ENCODE measurements at regions not wholly inside any gene's neighbourhood (a gene's known extent, or its start where the extent isn't known, plus 50 kb on each side); places are given as distances from the start of the nearest gene placed in this dataset.

- Histone ChIP-seq H3K9me3 (peaks cover 0 to 5% of the 10 kb centered on the region in 2 donors), H3K36me3 (no peaks in the 10 kb centered on the region), H3K4me1 (ENCODE audit: insufficient read depth) (no peaks in the 10 kb centered on the region), H3K4me3 (no peak overlapping the region), H3K27ac (no peak overlapping the region), H3K27me3 (no peaks in the 10 kb centered on the region)
- intact Hi-C loops (cut with DNase I) = no loop called here
- DNase-seq = no peak
- TF ChIP-seq POLR2A (IDR thresholded peaks at IDR 0.05) (no peak), EP300 (IDR thresholded peaks at IDR 0.05) (no peak), CTCF (IDR thresholded peaks at IDR 0.05) (no peak)
- 29 to 40% (median 32%) methylated on average over 7 of the region's 7 CpGs for WGBS, 3 donors
These were observed 528.8 kb downstream of the IRX1 start for GRCh38 chr5:4124221-4124970.

- no peak for DNase-seq
- no peaks in the 10 kb centered on the region for H3K4me1 ChIP-seq (ENCODE audit: insufficient read depth)
- WGBS, 3 donors = 83 to 91% (median 90%) methylated on average over 9 of the region's 9 CpGs
- H3K9me3 ChIP-seq = peaks cover 0 to 5% of the 10 kb centered on the region in 2 donors
- intact Hi-C loops (cut with DNase I) = no loop called here
- no peaks in the 10 kb centered on the region for H3K36me3 ChIP-seq
- TF ChIP-seq EP300 (IDR thresholded peaks at IDR 0.05) = no peak
- no peak for TF ChIP-seq POLR2A (IDR thresholded peaks at IDR 0.05)
- TF ChIP-seq CTCF (IDR thresholded peaks at IDR 0.05) = no peak
- H3K4me3 ChIP-seq = no peak overlapping the region
- no peak overlapping the region for H3K27ac ChIP-seq
- H3K27me3 ChIP-seq = no peaks in the 10 kb centered on the region
These were observed 533.4 kb downstream of the IRX1 start for GRCh38 chr5:4128994-4129393.

- no peak for DNase-seq
- intact Hi-C loops (cut with DNase I) = no loop called here
These were observed 533.9 kb downstream of the IRX1 start for GRCh38 chr5:4129523-4129922.

GRCh38 chr5:4130819-4131218, 535.2 kb downstream of the IRX1 start:
- Histone ChIP-seq H3K4me1 (ENCODE audit: insufficient read depth) (no peaks in the 10 kb centered on the region), H3K27me3 (no peaks in the 10 kb centered on the region), H3K9me3 (peaks cover 0 to 5% of the 10 kb centered on the region in 2 donors), H3K4me3 (no peak overlapping the region), H3K27ac (no peak overlapping the region), H3K36me3 (no peaks in the 10 kb centered on the region)
- WGBS, 3 donors = 39 to 58% (median 50%) methylated on average over 3 of the region's 3 CpGs
- DNase-seq = no peak
- TF ChIP-seq POLR2A (IDR thresholded peaks at IDR 0.05) (no peak), EP300 (IDR thresholded peaks at IDR 0.05) (no peak), CTCF (IDR thresholded peaks at IDR 0.05) (no peak)
- intact Hi-C loops (cut with DNase I) = no loop called here

More at GRCh38 chr5:4129523-4129922, 533.9 kb downstream of the IRX1 start:
- no peak overlapping the region for H3K27ac ChIP-seq
- H3K4me1 ChIP-seq (ENCODE audit: insufficient read depth) = no peaks in the 10 kb centered on the region
- no peak overlapping the region for H3K4me3 ChIP-seq
- TF ChIP-seq POLR2A (IDR thresholded peaks at IDR 0.05) = no peak
- no peak for TF ChIP-seq CTCF (IDR thresholded peaks at IDR 0.05)
- TF ChIP-seq EP300 (IDR thresholded peaks at IDR 0.05) = no peak
- no peaks in the 10 kb centered on the region for H3K27me3 ChIP-seq
- WGBS, 3 donors = 72 to 89% (median 81%) methylated on average over 7 of the region's 7 CpGs
- peaks cover 0 to 5% of the 10 kb centered on the region in 2 donors for H3K9me3 ChIP-seq
- H3K36me3 ChIP-seq = no peaks in the 10 kb centered on the region

Measured in ovary (tissue), 7 donors.